ENCODE measurements at regions not wholly inside any gene's neighbourhood (a gene's known extent, or its start where the extent isn't known, plus 50 kb on each side); places are given as distances from the start of the nearest gene placed in this dataset.

GRCh38 chr2:151042964-151043363, 218.7 kb downstream of the RBM43 start:
- Histone ChIP-seq H3K79me2 (ENCODE audit: insufficient read depth, low read length) (no peaks in the 10 kb centered on the region), H3K36me3 (ENCODE audit: control insufficient read depth in 1 of 2, insufficient read depth in 2 of 2, low read length in 2 of 2) (no peaks in the 10 kb centered on the region), H3K9me2 (ENCODE audit: insufficient read depth) (no peaks in the 10 kb centered on the region), H3K9ac (ENCODE audit: low read length) (no peak overlapping the region), H3K4me3 (replicated peaks in 1 of 2; ENCODE audit: low read depth in 1 of 2, low read length in 2 of 2) (no peak overlapping the region), H3K4me2 (ENCODE audit: low read length) (no peak overlapping the region), H3K9me3 (ENCODE audit: control insufficient read depth in 1 of 2, insufficient read depth in 1 of 2, low read depth in 1 of 2, low read length in 2 of 2) (no peaks in the 10 kb centered on the region), H3K27me3 (ENCODE audit: insufficient read depth, low read length) (no peaks in the 10 kb centered on the region), H3K27ac (ENCODE audit: low read depth, low read length) (no peak overlapping the region), H3K4me1 (ENCODE audit: control insufficient read depth in 1 of 2, insufficient read depth in 2 of 2, low read length in 2 of 2) (peaks cover 0 to 6% of the 10 kb centered on the region in 2 experiments; a peak in 2 of 4 replicates), H2AFZ (ENCODE audit: low read depth, low read length, poor library complexity, severe bottlenecking) (no peak overlapping the region), H4K20me1 (ENCODE audit: insufficient read depth) (no peaks in the 10 kb centered on the region)
- POLR2A ChIA-PET, result no interaction called here
- intact Hi-C loops (cut with micrococcal nuclease), result no loop called here
- no TSS peak for BruUV-seq (replicated peaks)
- no peak for TF ChIP-seq POLR2AphosphoS5 (IDR thresholded peaks at IDR 0.05; ENCODE audit: low read depth, low read length)
- TF ChIP-seq EGR1 (IDR thresholded peaks at IDR 0.05; ENCODE audit: low read depth), result no peak
- no peak for TF ChIP-seq EZH2phosphoT487 (IDR thresholded peaks at IDR 0.05; ENCODE audit: borderline replicate concordance)
- no peak for TF ChIP-seq REST (IDR thresholded peaks at IDR 0.05; ENCODE audit: low read depth)
- TF ChIP-seq ZFX (IDR thresholded peaks at IDR 0.05), result no peak
- TF ChIP-seq POLR2A (IDR thresholded peaks at IDR 0.05; ENCODE audit: borderline replicate concordance, extremely low read depth, insufficient read depth, insufficient read length), result no peak
- no peak for ATAC-seq
- CTCF ChIA-PET, result no interaction called here
- DNase-seq (ENCODE audit: low read depth, low spot score), result no peak
- RAD21 ChIA-PET (ENCODE audit: low non-redundant PET in 1 of 2, low total read pairs in 2 of 2, uncharacterized antibody in 2 of 2, unreplicated experiment in 2 of 2), result no interaction called here

- no peak overlapping the region for H3K27ac ChIP-seq (ENCODE audit: low read depth, low read length)
- no peak overlapping the region for H3K4me3 ChIP-seq (replicated peaks in 1 of 2; ENCODE audit: low read depth in 1 of 2, low read length in 2 of 2)
- no peaks in the 10 kb centered on the region for H4K20me1 ChIP-seq (ENCODE audit: insufficient read depth)
- no peak for ATAC-seq
- DNase-seq (ENCODE audit: low read depth, low spot score), result no peak
- ChIA-PET RAD21 (ENCODE audit: low non-redundant PET in 1 of 2, low total read pairs in 2 of 2, uncharacterized antibody in 2 of 2, unreplicated experiment in 2 of 2) (no interaction called here), CTCF (interaction anchor here (1.9 kb wide), 1 partner anchor 11 kb away, joined by 5 read pairs; no protein-coding TSS in a partner anchor), POLR2A (no interaction called here)
- no TSS peak for BruUV-seq (replicated peaks)
- H3K9ac ChIP-seq (ENCODE audit: low read length), result no peak overlapping the region
- no peak for TF ChIP-seq CTCF (IDR thresholded peaks at IDR 0.05 in 2 of 3, conservative IDR thresholded peaks at IDR 0.05 in 1 of 3; ENCODE audit: borderline replicate concordance in 1 of 3, insufficient read depth in 1 of 3, low read depth in 2 of 3, low read length in 2 of 3)
- no peak for TF ChIP-seq FOSL1 (IDR thresholded peaks at IDR 0.05; ENCODE audit: low read depth)
- no peak for TF ChIP-seq POLR2A (IDR thresholded peaks at IDR 0.05; ENCODE audit: borderline replicate concordance, extremely low read depth, insufficient read depth, insufficient read length)
- TF ChIP-seq ZNF274 (IDR thresholded peaks at IDR 0.05; ENCODE audit: low read depth, low read length), result no peak
- no peak for TF ChIP-seq SP1 (IDR thresholded peaks at IDR 0.05; ENCODE audit: low read depth)
- no peak for TF ChIP-seq ATF3 (IDR thresholded peaks at IDR 0.05)
- TF ChIP-seq MAX (IDR thresholded peaks at IDR 0.05), result no peak
- no peaks in the 10 kb centered on the region for H3K36me3 ChIP-seq (ENCODE audit: control insufficient read depth in 1 of 2, insufficient read depth in 2 of 2, low read length in 2 of 2)
- no peaks in the 10 kb centered on the region for H3K79me2 ChIP-seq (ENCODE audit: insufficient read depth, low read length)
- peaks cover 0 to 6% of the 10 kb centered on the region in 2 experiments; a peak in 2 of 4 replicates for H3K4me1 ChIP-seq (ENCODE audit: control insufficient read depth in 1 of 2, insufficient read depth in 2 of 2, low read length in 2 of 2)
- no peak overlapping the region for H2AFZ ChIP-seq (ENCODE audit: low read depth, low read length, poor library complexity, severe bottlenecking)
- no peak overlapping the region for H3K4me2 ChIP-seq (ENCODE audit: low read length)
- intact Hi-C loops (cut with micrococcal nuclease), result no loop called here
- no peaks in the 10 kb centered on the region for H3K9me2 ChIP-seq (ENCODE audit: insufficient read depth)
- H3K9me3 ChIP-seq (ENCODE audit: control insufficient read depth in 1 of 2, insufficient read depth in 1 of 2, low read depth in 1 of 2, low read length in 2 of 2), result no peaks in the 10 kb centered on the region
- no peaks in the 10 kb centered on the region for H3K27me3 ChIP-seq (ENCODE audit: insufficient read depth, low read length)
Measured at GRCh38 chr2:151040039-151040438, 221.6 kb downstream of the RBM43 start.
